LNCaP clone FGC (cell line): ENCODE measurements at regions not wholly inside any gene's neighbourhood (a gene's known extent, or its start where the extent isn't known, plus 50 kb on each side); places are given as distances from the start of the nearest gene placed in this dataset.

Source experiments
- DNase-seq: peaks from one replicate; pipeline ENCODE4 v3.0.0-alpha.2; 2011; ENCODE audit warnings: low read depth
- H3K4me3 ChIP-seq: 2 replicates; pipeline ENCODE4 v1.5.1; 2011; ENCODE audit warnings: mild to moderate bottlenecking, low read depth, low read length, control low read depth
- CTCF ChIP-seq: IDR thresholded peaks from 2 replicates; pipeline ENCODE4 v1.5.1; 2012; ENCODE audit warnings: mild to moderate bottlenecking; ENCODE audit not compliant: control insufficient read depth, insufficient read depth; ENCODE audit errors: extremely low read depth

GRCh38 chr1:81128079-81128478, 672.7 kb upstream of the ADGRL2 start:
- TF ChIP-seq CTCF = no peak

GRCh38 chr1:81126989-81127581, 673.6 kb upstream of the ADGRL2 start:
- H3K4me3 ChIP-seq = no peak overlapping the region
- no peak for TF ChIP-seq CTCF
- DNase-seq = no peak

More at GRCh38 chr1:81128079-81128478, 672.7 kb upstream of the ADGRL2 start:
- no peak overlapping the region for H3K4me3 ChIP-seq
- no peak for DNase-seq

GRCh38 chr1:81125672-81126071, 675.1 kb upstream of the ADGRL2 start:
- DNase-seq = no peak
- TF ChIP-seq CTCF = no peak
- H3K4me3 ChIP-seq = no peak overlapping the region

GRCh38 chr1:81121306-81121705, 679.4 kb upstream of the ADGRL2 start:
- H3K4me3 ChIP-seq = no peak overlapping the region
- no peak for DNase-seq
- no peak for TF ChIP-seq CTCF

GRCh38 chr1:81119319-81119718, 681.4 kb upstream of the ADGRL2 start:
- DNase-seq = no peak
- TF ChIP-seq CTCF = no peak
- no peak overlapping the region for H3K4me3 ChIP-seq

- no peak for TF ChIP-seq CTCF
- no peak overlapping the region for H3K4me3 ChIP-seq
- no peak for DNase-seq
Measured at GRCh38 chr1:81118550-81118949, 682.2 kb upstream of the ADGRL2 start.

GRCh38 chr1:81115422-81115821, 685.3 kb upstream of the ADGRL2 start:
- TF ChIP-seq CTCF = no peak
- no peak overlapping the region for H3K4me3 ChIP-seq
- DNase-seq = no peak
